ENCODE measurements at regions not wholly inside any gene's neighbourhood (a gene's known extent, or its start where the extent isn't known, plus 50 kb on each side); places are given as distances from the start of the nearest gene placed in this dataset.

DNA sequence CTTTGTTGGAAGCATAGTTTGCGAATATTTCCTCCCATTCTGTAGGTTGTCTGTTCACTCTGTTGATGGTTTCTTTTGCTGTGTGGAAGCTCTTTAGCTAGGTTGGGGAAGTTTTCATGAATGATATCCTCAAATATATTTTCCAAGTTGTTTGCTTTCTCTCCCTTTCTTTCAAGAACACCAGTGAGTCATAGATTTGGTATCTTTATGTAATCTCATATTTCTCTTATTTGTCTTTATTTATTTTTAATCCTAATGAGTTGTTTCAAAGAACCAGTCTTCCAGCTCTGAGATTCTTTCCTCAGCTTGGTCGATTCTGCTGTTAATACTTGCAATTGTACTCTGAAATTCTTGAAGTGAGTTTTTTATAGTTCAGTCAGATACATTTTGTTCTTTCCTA lies 628.0 kb upstream of the ID4 start:
- 67 to 70% methylated on average over 2 of the region's 2 CpGs for WGBS, 2 donors
- ATAC-seq (ENCODE audit: low FRiP score in 2 of 2) (no peak), DNase-seq (no peak)
- no peaks in the 10 kb centered on the region for H3K36me3 ChIP-seq
- no peaks in the 10 kb centered on the region for H3K9me3 ChIP-seq
- H3K27me3 ChIP-seq = no peaks in the 10 kb centered on the region
- no peaks in the 10 kb centered on the region for H3K4me1 ChIP-seq
- H3K27ac ChIP-seq = no peak overlapping the region
- TF ChIP-seq, protein P1, sequence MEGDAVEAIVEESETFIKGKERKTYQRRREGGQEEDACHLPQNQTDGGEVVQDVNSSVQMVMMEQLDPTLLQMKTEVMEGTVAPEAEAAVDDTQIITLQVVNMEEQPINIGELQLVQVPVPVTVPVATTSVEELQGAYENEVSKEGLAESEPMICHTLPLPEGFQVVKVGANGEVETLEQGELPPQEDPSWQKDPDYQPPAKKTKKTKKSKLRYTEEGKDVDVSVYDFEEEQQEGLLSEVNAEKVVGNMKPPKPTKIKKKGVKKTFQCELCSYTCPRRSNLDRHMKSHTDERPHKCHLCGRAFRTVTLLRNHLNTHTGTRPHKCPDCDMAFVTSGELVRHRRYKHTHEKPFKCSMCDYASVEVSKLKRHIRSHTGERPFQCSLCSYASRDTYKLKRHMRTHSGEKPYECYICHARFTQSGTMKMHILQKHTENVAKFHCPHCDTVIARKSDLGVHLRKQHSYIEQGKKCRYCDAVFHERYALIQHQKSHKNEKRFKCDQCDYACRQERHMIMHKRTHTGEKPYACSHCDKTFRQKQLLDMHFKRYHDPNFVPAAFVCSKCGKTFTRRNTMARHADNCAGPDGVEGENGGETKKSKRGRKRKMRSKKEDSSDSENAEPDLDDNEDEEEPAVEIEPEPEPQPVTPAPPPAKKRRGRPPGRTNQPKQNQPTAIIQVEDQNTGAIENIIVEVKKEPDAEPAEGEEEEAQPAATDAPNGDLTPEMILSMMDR (IDR thresholded peaks at IDR 0.05) = no peak
- TF ChIP-seq POLR2A (IDR thresholded peaks at IDR 0.05) (no peak), EP300 (IDR thresholded peaks at IDR 0.05) (no peak), POLR2AphosphoS5 (IDR thresholded peaks at IDR 0.05) (no peak)
- no peak overlapping the region for H3K4me3 ChIP-seq

DNA sequence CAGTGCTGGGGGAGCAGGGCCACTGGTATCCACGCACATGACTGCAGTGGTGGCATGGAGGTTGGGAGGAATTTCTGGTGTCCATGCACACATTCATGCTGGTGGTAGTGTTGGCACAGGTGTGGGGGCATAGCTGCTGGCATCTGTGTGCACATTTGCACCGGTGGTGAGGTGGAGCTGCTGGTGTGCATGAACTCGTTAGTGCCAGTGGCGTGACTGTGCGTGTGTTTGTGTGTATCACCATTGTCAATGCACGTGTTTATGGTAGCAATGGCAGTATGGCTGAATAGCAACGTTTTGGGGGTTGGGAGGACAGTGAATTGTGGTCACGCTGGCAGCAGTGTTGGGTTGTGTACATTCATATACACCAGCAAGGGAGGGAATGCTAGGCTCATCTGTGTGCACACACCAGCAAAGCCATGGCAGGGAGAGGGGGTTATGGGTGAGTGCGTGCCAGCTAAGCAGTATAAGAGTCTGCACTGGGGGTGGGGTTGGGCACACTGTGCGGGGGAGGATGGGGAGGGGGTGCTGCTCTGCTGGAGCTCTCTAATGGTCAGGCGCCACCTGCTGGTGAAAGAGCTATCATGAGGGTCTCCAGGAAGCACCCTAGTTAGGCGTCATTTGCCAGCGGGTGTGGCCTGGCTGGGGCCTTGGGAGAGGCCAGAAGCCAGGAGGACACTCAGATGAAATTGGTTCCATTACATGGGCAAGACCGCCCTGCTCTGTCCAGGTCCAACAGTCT lies 626.1 kb upstream of the ID4 start:
- no peaks in the 10 kb centered on the region for H3K27me3 ChIP-seq
- H3K27ac ChIP-seq = no peak overlapping the region
- H3K36me3 ChIP-seq = no peaks in the 10 kb centered on the region
- H3K4me3 ChIP-seq = no peak overlapping the region
- DNase-seq = peak in 1 of 2 donors; percentile 7
- no peaks in the 10 kb centered on the region for H3K4me1 ChIP-seq
- H3K9me3 ChIP-seq = no peaks in the 10 kb centered on the region
- 86 to 88% methylated on average over 9 to 13 of the region's 14 CpGs for WGBS, 2 donors
- peak; percentile 23 to 30 for ATAC-seq (ENCODE audit: low FRiP score in 2 of 2)
- TF ChIP-seq, protein P1 (IDR thresholded peaks at IDR 0.05) = no peak
- TF ChIP-seq POLR2AphosphoS5 (IDR thresholded peaks at IDR 0.05) = no peak
- TF ChIP-seq POLR2A (IDR thresholded peaks at IDR 0.05) = no peak
- TF ChIP-seq EP300 (IDR thresholded peaks at IDR 0.05) = no peak

DNA sequence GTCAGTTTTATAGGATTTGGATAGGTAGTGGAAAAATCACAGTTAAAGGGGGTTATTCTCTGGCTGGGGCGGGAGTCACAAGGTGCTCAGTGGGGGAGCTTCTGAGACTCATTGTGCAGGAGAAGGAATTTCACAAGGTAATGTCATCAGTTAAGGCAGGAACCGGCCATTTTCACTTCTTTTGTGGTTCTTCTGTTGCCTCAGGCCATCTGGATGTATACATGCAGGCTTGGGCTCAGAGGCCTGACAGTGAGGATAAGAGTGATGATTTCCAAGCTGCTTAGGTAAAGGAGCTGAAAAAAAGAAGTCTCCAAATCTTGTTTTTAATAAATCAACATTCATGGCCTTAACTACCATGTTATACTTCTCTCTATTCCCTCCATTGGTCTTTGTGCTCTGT lies 622.9 kb upstream of the ID4 start:
- H3K36me3 ChIP-seq = no peaks in the 10 kb centered on the region
- H3K9me3 ChIP-seq = no peaks in the 10 kb centered on the region
- H3K27me3 ChIP-seq = no peaks in the 10 kb centered on the region
- TF ChIP-seq, protein P1 (IDR thresholded peaks at IDR 0.05) = no peak
- TF ChIP-seq POLR2A (IDR thresholded peaks at IDR 0.05) (no peak), POLR2AphosphoS5 (IDR thresholded peaks at IDR 0.05) (no peak)
- H3K4me1 ChIP-seq = no peaks in the 10 kb centered on the region
- no peak overlapping the region for H3K4me3 ChIP-seq
- H3K27ac ChIP-seq = no peak overlapping the region
- DNase-seq (no peak), ATAC-seq (ENCODE audit: low FRiP score in 2 of 2) (no peak)
- WGBS, 2 donors = 82% methylated on average over 2 of the region's 2 CpGs

DNA sequence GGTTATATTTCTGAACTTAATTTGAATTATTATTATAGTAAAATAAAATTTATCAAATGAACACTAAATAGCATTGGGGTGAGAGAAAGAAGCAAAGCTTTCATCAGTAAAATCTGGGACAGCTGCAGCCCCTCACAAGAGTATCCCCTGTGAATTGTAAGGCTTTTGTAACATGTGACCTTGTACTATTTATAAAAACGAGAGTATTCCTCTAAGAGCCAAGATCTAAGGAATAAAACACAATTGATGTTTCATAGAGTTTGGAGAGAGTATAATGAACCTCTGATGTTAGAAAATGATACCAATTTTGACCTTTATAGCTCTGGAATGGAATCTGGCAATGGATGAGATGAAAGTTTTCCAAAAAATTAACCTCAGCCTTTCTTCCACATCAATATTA lies 617.2 kb upstream of the ID4 start:
- Histone ChIP-seq H3K27me3 (no peaks in the 10 kb centered on the region), H3K36me3 (no peaks in the 10 kb centered on the region), H3K4me3 (no peak overlapping the region), H3K4me1 (no peaks in the 10 kb centered on the region), H3K9me3 (peaks cover 0 to 5% (median 0%) of the 10 kb centered on the region in 4 donors), H3K27ac (no peak overlapping the region)
- TF ChIP-seq, protein P1 (IDR thresholded peaks at IDR 0.05) = no peak
- no peak for TF ChIP-seq POLR2AphosphoS5 (IDR thresholded peaks at IDR 0.05)
- DNase-seq = no peak
- WGBS, 2 donors = 44 to 61% methylated on average over 1 of the region's 1 CpG
- no peak for ATAC-seq (ENCODE audit: low FRiP score in 2 of 2)

Measured in upper lobe of left lung (tissue), 6 donors.